ENCODE measurements at regions not wholly inside any gene's neighbourhood (a gene's known extent, or its start where the extent isn't known, plus 50 kb on each side); places are given as distances from the start of the nearest gene placed in this dataset.

GRCh38 chr15:66964111-66964738 is 101.2 kb upstream of the SMAD3 start:
- TF ChIP-seq CTCF (conservative IDR thresholded peaks at IDR 0.05; ENCODE audit: low read depth, low read length) (no peak), RAD21 (IDR thresholded peaks at IDR 0.05; ENCODE audit: low read length) (no peak), RCOR1 (IDR thresholded peaks at IDR 0.05; ENCODE audit: insufficient replicate concordance, low read length) (no peak), USF2 (IDR thresholded peaks at IDR 0.05; ENCODE audit: low read depth, low read length) (no peak), POLR2A (IDR thresholded peaks at IDR 0.05; ENCODE audit: low read depth, low read length) (no peak), RFX5 (IDR thresholded peaks at IDR 0.05; ENCODE audit: low read depth, low read length) (no peak), ELK1 (IDR thresholded peaks at IDR 0.05; ENCODE audit: borderline replicate concordance, low read depth, low read length) (no peak), MXI1 (IDR thresholded peaks at IDR 0.05; ENCODE audit: borderline replicate concordance, low read depth, low read length) (no peak), NFE2L2 (IDR thresholded peaks at IDR 0.05; ENCODE audit: low read depth, low read length) (no peak), SMC3 (IDR thresholded peaks at IDR 0.05; ENCODE audit: low read depth, low read length) (no peak)
